ENCODE measurements at regions not wholly inside any gene's neighbourhood (a gene's known extent, or its start where the extent isn't known, plus 50 kb on each side); places are given as distances from the start of the nearest gene placed in this dataset.

- TF ChIP-seq TAF1 (IDR thresholded peaks at IDR 0.05; ENCODE audit: borderline replicate concordance, insufficient read depth, low read length) (no peak), SIN3A (IDR thresholded peaks at IDR 0.05; ENCODE audit: borderline replicate concordance, insufficient read depth, low read length) (no peak), REST (IDR thresholded peaks at IDR 0.05; ENCODE audit: insufficient read depth in 1 of 2, low read depth in 2 of 2, low read length in 2 of 2) (no peak), FOXP2 (optimal IDR thresholded peaks at IDR 0.05; ENCODE audit: borderline replicate concordance, extremely low read depth, extremely low read length, insufficient read depth) (no peak), POLR2AphosphoS5 (IDR thresholded peaks at IDR 0.05; ENCODE audit: low read depth, low read length) (no peak)
Observed at GRCh38 chr7:68121655-68122054, 1125.0 kb downstream of the TYW1 start.

GRCh38 chr7:68122801-68123200, 1126.2 kb downstream of the TYW1 start:
- TF ChIP-seq REST (IDR thresholded peaks at IDR 0.05; ENCODE audit: insufficient read depth in 1 of 2, low read depth in 2 of 2, low read length in 2 of 2) (no peak), POLR2AphosphoS5 (IDR thresholded peaks at IDR 0.05; ENCODE audit: low read depth, low read length) (no peak), TAF1 (IDR thresholded peaks at IDR 0.05; ENCODE audit: borderline replicate concordance, insufficient read depth, low read length) (no peak), SIN3A (IDR thresholded peaks at IDR 0.05; ENCODE audit: borderline replicate concordance, insufficient read depth, low read length) (no peak), FOXP2 (optimal IDR thresholded peaks at IDR 0.05; ENCODE audit: borderline replicate concordance, extremely low read depth, extremely low read length, insufficient read depth) (no peak)

GRCh38 chr7:68125168-68125567, 1128.5 kb downstream of the TYW1 start:
- TF ChIP-seq SIN3A (IDR thresholded peaks at IDR 0.05; ENCODE audit: borderline replicate concordance, insufficient read depth, low read length) (no peak), TAF1 (IDR thresholded peaks at IDR 0.05; ENCODE audit: borderline replicate concordance, insufficient read depth, low read length) (no peak), FOXP2 (optimal IDR thresholded peaks at IDR 0.05; ENCODE audit: borderline replicate concordance, extremely low read depth, extremely low read length, insufficient read depth) (no peak), REST (IDR thresholded peaks at IDR 0.05; ENCODE audit: insufficient read depth in 1 of 2, low read depth in 2 of 2, low read length in 2 of 2) (no peak), POLR2AphosphoS5 (IDR thresholded peaks at IDR 0.05; ENCODE audit: low read depth, low read length) (no peak)

- TF ChIP-seq POLR2AphosphoS5 (IDR thresholded peaks at IDR 0.05; ENCODE audit: low read depth, low read length) (no peak), FOXP2 (optimal IDR thresholded peaks at IDR 0.05; ENCODE audit: borderline replicate concordance, extremely low read depth, extremely low read length, insufficient read depth) (no peak), REST (IDR thresholded peaks at IDR 0.05; ENCODE audit: insufficient read depth in 1 of 2, low read depth in 2 of 2, low read length in 2 of 2) (no peak), TAF1 (IDR thresholded peaks at IDR 0.05; ENCODE audit: borderline replicate concordance, insufficient read depth, low read length) (no peak), SIN3A (IDR thresholded peaks at IDR 0.05; ENCODE audit: borderline replicate concordance, insufficient read depth, low read length) (no peak)
Observed at GRCh38 chr7:68133045-68133444, 1136.4 kb downstream of the TYW1 start.

GRCh38 chr7:68143345-68143744, 1146.7 kb downstream of the TYW1 start:
- no peak for TF ChIP-seq FOXP2 (optimal IDR thresholded peaks at IDR 0.05; ENCODE audit: borderline replicate concordance, extremely low read depth, extremely low read length, insufficient read depth)
- TF ChIP-seq SIN3A (IDR thresholded peaks at IDR 0.05; ENCODE audit: borderline replicate concordance, insufficient read depth, low read length) = no peak
- TF ChIP-seq POLR2AphosphoS5 (IDR thresholded peaks at IDR 0.05; ENCODE audit: low read depth, low read length) = no peak
- no peak for TF ChIP-seq TAF1 (IDR thresholded peaks at IDR 0.05; ENCODE audit: borderline replicate concordance, insufficient read depth, low read length)
- TF ChIP-seq REST (IDR thresholded peaks at IDR 0.05; ENCODE audit: insufficient read depth in 1 of 2, low read depth in 2 of 2, low read length in 2 of 2) = no peak

Measured in PFSK-1 (cell line).